ENCODE measurements at regions not wholly inside any gene's neighbourhood (a gene's known extent, or its start where the extent isn't known, plus 50 kb on each side); places are given as distances from the start of the nearest gene placed in this dataset.

- TF ChIP-seq CTCF (IDR thresholded peaks at IDR 0.05) (no peak), POLR2A (IDR thresholded peaks at IDR 0.05) (no peak)
These were observed 222.6 kb upstream of the PPARGC1A start for GRCh38 chr4:24112466-24112865.
